Activated effector memory CD4-positive, alpha-beta T cell treated with Interleukin-2 at 50 U/mL for 16 hours (primary cell): ENCODE measurements at regions not wholly inside any gene's neighbourhood (a gene's known extent, or its start where the extent isn't known, plus 50 kb on each side); places are given as distances from the start of the nearest gene placed in this dataset.

Source experiments
- DNase-seq: peaks from one replicate; pipeline ENCODE4 v3.0.0-alpha.2; 2020

- no peak for DNase-seq
Observed at GRCh38 chr14:83379436-83379835, 1845.8 kb upstream of the SEL1L start.

- DNase-seq: no peak
Observed at GRCh38 chr14:83384253-83384652, 1850.6 kb upstream of the SEL1L start.

GRCh38 chr14:83395321-83395720, 1861.7 kb upstream of the SEL1L start:
- no peak for DNase-seq

GRCh38 chr14:83416476-83416875, 1882.8 kb upstream of the SEL1L start:
- no peak for DNase-seq

GRCh38 chr14:83419420-83419819, 1885.8 kb upstream of the SEL1L start:
- no peak for DNase-seq

- DNase-seq: no peak
Observed at GRCh38 chr14:83421711-83422110, 1888.1 kb upstream of the SEL1L start.

GRCh38 chr14:83425138-83425537, 1891.5 kb upstream of the SEL1L start:
- DNase-seq: no peak

- DNase-seq: no peak
Observed at GRCh38 chr14:83425706-83426105, 1892.1 kb upstream of the SEL1L start.

GRCh38 chr14:83433618-83434017, 1900.0 kb upstream of the SEL1L start:
- DNase-seq: no peak

GRCh38 chr14:83441801-83442200, 1908.1 kb upstream of the SEL1L start:
- no peak for DNase-seq

- no peak for DNase-seq
Observed at GRCh38 chr14:83455561-83455960, 1921.9 kb upstream of the SEL1L start.

- no peak for DNase-seq
Observed at GRCh38 chr14:83461521-83461920, 1927.9 kb upstream of the SEL1L start.

GRCh38 chr14:83462759-83463158, 1929.1 kb upstream of the SEL1L start:
- DNase-seq: no peak

- DNase-seq: no peak
Observed at GRCh38 chr14:83463500-83464098, 1929.9 kb upstream of the SEL1L start.

- DNase-seq: no peak
Observed at GRCh38 chr14:83467811-83468210, 1934.2 kb upstream of the SEL1L start.

GRCh38 chr14:83470466-83470865, 1936.8 kb upstream of the SEL1L start:
- DNase-seq: no peak

GRCh38 chr14:83470959-83471695, 1937.5 kb upstream of the SEL1L start:
- no peak for DNase-seq

GRCh38 chr14:83473416-83474235, 1940.0 kb upstream of the SEL1L start:
- DNase-seq: no peak

GRCh38 chr14:83478741-83479140, 1945.1 kb upstream of the SEL1L start:
- DNase-seq: no peak

- no peak for DNase-seq
Observed at GRCh38 chr14:83483063-83483462, 1949.4 kb upstream of the SEL1L start.

GRCh38 chr14:83485591-83485990, 1951.9 kb upstream of the SEL1L start:
- no peak for DNase-seq

- DNase-seq: no peak
Observed at GRCh38 chr14:83491091-83491490, 1957.4 kb upstream of the SEL1L start.

GRCh38 chr14:83520837-83521236, 1987.2 kb upstream of the SEL1L start:
- DNase-seq: no peak

- DNase-seq: no peak
Observed at GRCh38 chr14:83529531-83529930, 1995.9 kb upstream of the SEL1L start.
